WERI-Rb-1 (cell line): ENCODE measurements at regions not wholly inside any gene's neighbourhood (a gene's known extent, or its start where the extent isn't known, plus 50 kb on each side); places are given as distances from the start of the nearest gene placed in this dataset.

Experiments used
- DNase-seq: peaks from one replicate; pipeline ENCODE4 v3.0.0-alpha.2; 2020
- H3K27ac ChIP-seq: fragments of 250-450 bp; sonication (Bioruptor Pico); 2 replicates; pipeline ENCODE4 v1.5.1; 2020; ENCODE audit warnings: mild to moderate bottlenecking, moderate library complexity
- H3K27me3 ChIP-seq: fragments of 250-450 bp; sonication (Bioruptor Pico); 2 replicates; pipeline ENCODE4 v1.5.1; 2021; ENCODE audit warnings: mild to moderate bottlenecking, low read depth, moderate library complexity; ENCODE audit not compliant: insufficient read depth, severe bottlenecking
- H3K36me3 ChIP-seq: fragments of 250-450 bp; sonication (Bioruptor Pico); 2 replicates; pipeline ENCODE4 v1.5.1; 2020; ENCODE audit warnings: mild to moderate bottlenecking, moderate library complexity
- H3K4me3 ChIP-seq: 2 replicates; pipeline ENCODE4 v1.5.1; 2011; ENCODE audit warnings: low read depth, mild to moderate bottlenecking, control low read depth, low read length
- H3K9me3 ChIP-seq: fragments of 250-450 bp; sonication (Bioruptor Pico); 2 replicates; pipeline ENCODE4 v1.5.1; 2021; ENCODE audit warnings: mild to moderate bottlenecking, moderate library complexity; ENCODE audit not compliant: severe bottlenecking
- CTCF ChIP-seq: IDR thresholded peaks from 2 replicates; pipeline ENCODE4 v1.5.1; 2011; ENCODE audit warnings: low read depth, mild to moderate bottlenecking, control low read depth, inconsistent platforms, low read length

DNA sequence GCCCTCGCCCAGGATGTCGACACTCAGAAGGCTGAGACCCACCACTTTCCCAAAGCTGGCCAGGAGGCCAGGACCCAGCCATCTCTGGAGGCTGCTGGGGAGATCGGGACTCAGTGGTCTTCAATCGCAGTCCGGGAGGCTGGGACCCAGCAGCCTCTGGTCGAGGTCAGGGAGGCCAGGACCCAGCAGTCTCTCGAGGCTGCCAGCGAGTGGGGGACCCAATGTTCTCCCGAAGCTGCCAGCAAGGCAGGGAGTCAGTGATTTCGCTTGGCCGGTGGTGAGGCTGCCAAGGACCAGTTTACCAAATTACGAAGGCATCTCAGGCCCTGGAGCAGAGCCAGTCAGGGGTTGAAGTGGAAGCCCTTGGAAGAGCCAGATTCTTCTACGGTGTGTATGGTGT, 181.6 kb downstream of the NAF1 start:
- Histone ChIP-seq H3K27ac (no peak overlapping the region), H3K36me3 (no peaks in the 10 kb centered on the region), H3K4me3 (no peak overlapping the region), H3K27me3 (no peaks in the 10 kb centered on the region), H3K9me3 (no peaks in the 10 kb centered on the region)
- no peak for DNase-seq
- TF ChIP-seq CTCF = no peak

GRCh38 chr4:162984621-162985020, 182.1 kb downstream of the NAF1 start:
- Histone ChIP-seq H3K4me3 (no peak overlapping the region), H3K9me3 (no peaks in the 10 kb centered on the region), H3K27ac (no peak overlapping the region), H3K27me3 (no peaks in the 10 kb centered on the region), H3K36me3 (no peaks in the 10 kb centered on the region)
- TF ChIP-seq CTCF = no peak
- no peak for DNase-seq

GRCh38 chr4:162981823-162982222, 184.9 kb downstream of the NAF1 start:
- Histone ChIP-seq H3K4me3 (no peak overlapping the region), H3K9me3 (no peaks in the 10 kb centered on the region), H3K27ac (no peak overlapping the region), H3K27me3 (no peaks in the 10 kb centered on the region), H3K36me3 (no peaks in the 10 kb centered on the region)
- TF ChIP-seq CTCF = no peak
- no peak for DNase-seq

DNA sequence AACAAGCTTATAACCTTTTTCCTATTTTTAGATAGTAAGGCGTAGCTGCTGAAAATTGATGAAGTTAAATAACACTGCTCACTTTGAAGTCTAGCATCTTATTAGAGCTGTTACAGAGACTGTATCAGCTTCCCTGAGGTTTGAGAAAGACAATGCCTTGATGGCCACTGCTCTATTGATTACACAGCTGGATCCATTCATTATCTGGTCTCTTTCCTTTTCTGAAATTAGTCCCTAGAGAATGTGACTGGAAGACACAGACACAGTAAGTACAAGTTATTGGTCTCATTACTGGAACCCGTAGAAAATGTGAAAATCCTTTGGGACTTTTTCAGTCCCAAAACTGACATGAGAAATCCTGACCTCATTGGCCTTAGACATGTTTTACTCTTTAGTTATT, 188.3 kb downstream of the NAF1 start:
- no peak for DNase-seq
- Histone ChIP-seq H3K27ac (no peak overlapping the region), H3K27me3 (no peaks in the 10 kb centered on the region), H3K4me3 (no peak overlapping the region), H3K9me3 (no peaks in the 10 kb centered on the region), H3K36me3 (no peaks in the 10 kb centered on the region)
- no peak for TF ChIP-seq CTCF

GRCh38 chr4:162977788-162978187, 188.9 kb downstream of the NAF1 start:
- no peak for TF ChIP-seq CTCF
- H3K4me3 ChIP-seq = no peak overlapping the region
- no peak overlapping the region for H3K27ac ChIP-seq
- H3K36me3 ChIP-seq = no peaks in the 10 kb centered on the region
- no peaks in the 10 kb centered on the region for H3K27me3 ChIP-seq
- H3K9me3 ChIP-seq = no peaks in the 10 kb centered on the region
- DNase-seq = no peak

DNA sequence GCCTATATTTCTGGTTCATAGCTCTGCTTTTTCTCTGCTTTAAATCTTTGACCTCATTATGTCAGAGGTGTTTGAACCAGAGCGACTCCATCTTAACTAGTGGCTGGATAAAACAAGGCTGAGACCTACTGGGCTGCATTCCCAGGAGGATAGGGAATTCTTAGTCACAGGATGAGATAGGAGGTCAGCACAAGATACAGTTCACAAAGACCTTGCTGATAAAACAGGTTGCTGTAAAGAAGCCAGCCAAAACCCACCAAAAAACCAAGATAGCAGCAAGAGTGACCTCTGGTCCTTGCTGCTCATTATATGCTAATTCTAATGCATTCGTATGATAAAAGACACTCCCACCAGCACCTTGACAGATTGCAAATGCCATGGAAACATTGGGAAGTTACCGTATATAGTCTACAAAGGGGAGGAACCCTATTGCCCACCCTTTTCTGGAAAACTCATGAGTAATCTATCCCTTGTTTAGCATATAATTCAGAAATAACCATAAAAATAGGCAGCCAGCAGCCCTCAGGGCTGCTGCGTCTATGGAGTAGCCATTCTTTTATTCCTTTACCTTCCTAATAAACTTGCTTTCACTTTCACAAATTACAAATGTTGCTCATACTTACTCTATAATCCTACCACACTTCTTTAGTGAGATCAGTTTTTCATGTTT, 193.9 kb downstream of the NAF1 start:
- H3K4me3 ChIP-seq = no peak overlapping the region
- TF ChIP-seq CTCF = no peak
- no peaks in the 10 kb centered on the region for H3K36me3 ChIP-seq
- H3K27ac ChIP-seq = no peak overlapping the region
- H3K9me3 ChIP-seq = no peaks in the 10 kb centered on the region
- no peak for DNase-seq
- no peaks in the 10 kb centered on the region for H3K27me3 ChIP-seq
